Glutamatergic neuron (in vitro differentiated cells): ENCODE measurements at regions not wholly inside any gene's neighbourhood (a gene's known extent, or its start where the extent isn't known, plus 50 kb on each side); places are given as distances from the start of the nearest gene placed in this dataset.

ENCODE experiments used
- DNase-seq: peaks from one replicate; pipeline ENCODE4 v3.0.0; 2022
- H3K27ac Mint-ChIP-seq: one replicate; pipeline ENCODE4 v1.8.0; 2020; ENCODE audit warnings: mild to moderate bottlenecking, mixed read lengths, inconsistent platforms; ENCODE audit not compliant: unreplicated experiment
- H3K27me3 Mint-ChIP-seq: one replicate; pipeline ENCODE4 v1.8.0; 2020; ENCODE audit warnings: mild to moderate bottlenecking, moderate library complexity, mixed read lengths, inconsistent platforms; ENCODE audit not compliant: unreplicated experiment
- H3K36me3 Mint-ChIP-seq: one replicate; pipeline ENCODE4 v1.8.0; 2020; ENCODE audit warnings: mild to moderate bottlenecking, mixed read lengths, inconsistent platforms; ENCODE audit not compliant: unreplicated experiment
- H3K4me1 Mint-ChIP-seq: one replicate; pipeline ENCODE4 v1.8.0; 2020; ENCODE audit warnings: mild to moderate bottlenecking, low read depth, mixed read lengths, inconsistent platforms; ENCODE audit not compliant: unreplicated experiment
- H3K4me3 Mint-ChIP-seq: one replicate; pipeline ENCODE4 v1.8.0; 2020; ENCODE audit warnings: mild to moderate bottlenecking, mixed read lengths, inconsistent platforms; ENCODE audit not compliant: unreplicated experiment
- H3K9me3 Mint-ChIP-seq: one replicate; pipeline ENCODE4 v1.8.0; 2020; ENCODE audit warnings: mild to moderate bottlenecking, moderate library complexity, mixed read lengths, inconsistent platforms; ENCODE audit not compliant: unreplicated experiment
- TF ChIP-seq, protein P1 (sequence below): fragments of 200-600 bp; sonication (generic); IDR thresholded peaks from one replicate; pipeline ENCODE4 v1.5.0; 2021; ENCODE audit not compliant: partially characterized antibody, unreplicated experiment

DNA sequence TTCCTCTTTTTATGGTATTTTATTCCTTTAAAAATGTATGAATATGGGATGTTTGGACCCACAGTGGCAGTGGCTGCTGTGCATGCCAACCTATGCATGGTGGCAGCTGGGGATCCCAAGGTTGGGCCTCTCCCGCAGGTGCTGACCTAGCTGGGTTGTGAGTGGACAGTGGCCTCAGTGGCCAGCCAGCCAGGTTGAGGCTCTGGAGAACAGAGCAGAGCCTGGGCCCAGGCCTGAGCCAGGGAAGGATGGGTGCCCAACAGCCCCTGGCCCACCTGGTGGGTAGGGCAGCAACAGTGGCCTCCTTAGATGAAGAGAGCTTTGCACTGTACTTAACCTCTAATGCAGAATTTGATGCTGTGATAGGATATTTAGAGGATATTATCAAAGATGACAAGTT, 624.8 kb downstream of the CHSY3 start:
- no peak for DNase-seq
- TF ChIP-seq, protein P1, sequence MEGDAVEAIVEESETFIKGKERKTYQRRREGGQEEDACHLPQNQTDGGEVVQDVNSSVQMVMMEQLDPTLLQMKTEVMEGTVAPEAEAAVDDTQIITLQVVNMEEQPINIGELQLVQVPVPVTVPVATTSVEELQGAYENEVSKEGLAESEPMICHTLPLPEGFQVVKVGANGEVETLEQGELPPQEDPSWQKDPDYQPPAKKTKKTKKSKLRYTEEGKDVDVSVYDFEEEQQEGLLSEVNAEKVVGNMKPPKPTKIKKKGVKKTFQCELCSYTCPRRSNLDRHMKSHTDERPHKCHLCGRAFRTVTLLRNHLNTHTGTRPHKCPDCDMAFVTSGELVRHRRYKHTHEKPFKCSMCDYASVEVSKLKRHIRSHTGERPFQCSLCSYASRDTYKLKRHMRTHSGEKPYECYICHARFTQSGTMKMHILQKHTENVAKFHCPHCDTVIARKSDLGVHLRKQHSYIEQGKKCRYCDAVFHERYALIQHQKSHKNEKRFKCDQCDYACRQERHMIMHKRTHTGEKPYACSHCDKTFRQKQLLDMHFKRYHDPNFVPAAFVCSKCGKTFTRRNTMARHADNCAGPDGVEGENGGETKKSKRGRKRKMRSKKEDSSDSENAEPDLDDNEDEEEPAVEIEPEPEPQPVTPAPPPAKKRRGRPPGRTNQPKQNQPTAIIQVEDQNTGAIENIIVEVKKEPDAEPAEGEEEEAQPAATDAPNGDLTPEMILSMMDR: no peak
- Mint-ChIP-seq H3K9me3 (no peaks in the 10 kb centered on the region), H3K36me3 (no peaks in the 10 kb centered on the region), H3K27ac (no peak overlapping the region), H3K4me1 (no peaks in the 10 kb centered on the region), H3K4me3 (no peak overlapping the region), H3K27me3 (no peaks in the 10 kb centered on the region)

DNA sequence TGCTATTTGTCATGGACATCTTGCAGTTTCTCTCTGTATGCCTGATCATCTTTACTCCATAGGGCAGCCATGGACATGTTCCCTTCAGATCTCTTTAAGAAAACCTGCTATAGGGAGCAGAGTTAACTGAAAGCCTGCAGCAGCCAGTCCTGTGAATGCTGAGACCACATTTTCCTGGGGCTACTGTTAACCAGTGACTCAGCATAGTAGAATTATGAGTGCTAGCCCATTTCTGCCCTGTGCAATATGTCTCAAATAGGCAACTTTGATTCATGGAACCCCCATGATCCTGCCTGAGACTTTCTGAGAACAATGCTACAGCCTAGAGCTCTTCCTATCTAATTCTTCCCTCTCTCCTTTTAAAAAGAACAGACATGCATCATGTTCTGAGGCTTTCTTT, 624.2 kb downstream of the CHSY3 start:
- no peaks in the 10 kb centered on the region for H3K9me3 Mint-ChIP-seq
- no peaks in the 10 kb centered on the region for H3K36me3 Mint-ChIP-seq
- no peak overlapping the region for H3K4me3 Mint-ChIP-seq
- H3K27ac Mint-ChIP-seq: no peak overlapping the region
- no peaks in the 10 kb centered on the region for H3K27me3 Mint-ChIP-seq
- DNase-seq: no peak
- H3K4me1 Mint-ChIP-seq: no peaks in the 10 kb centered on the region
- TF ChIP-seq, protein P1: no peak

DNA sequence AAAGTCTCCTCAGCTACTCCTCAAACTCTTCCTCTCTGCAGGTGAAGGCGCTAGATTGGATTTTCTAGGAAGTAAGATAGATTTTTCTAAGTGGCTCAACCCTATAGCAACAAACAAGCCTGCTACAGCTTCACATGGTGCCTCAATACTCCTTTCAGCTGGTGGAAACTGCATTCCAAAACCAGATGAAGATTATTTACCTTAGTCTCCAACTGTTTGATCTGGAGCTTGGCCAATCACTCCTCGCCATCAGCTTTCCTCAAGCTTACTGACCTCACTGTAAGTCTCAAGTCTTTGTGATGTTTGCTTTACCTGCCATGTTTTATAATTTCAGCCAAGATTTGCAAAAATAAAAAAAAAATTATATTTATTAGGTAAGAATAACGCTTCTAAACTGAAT, 622.4 kb downstream of the CHSY3 start:
- no peak overlapping the region for H3K27ac Mint-ChIP-seq
- TF ChIP-seq, protein P1: no peak
- peaks cover 5% of the 10 kb centered on the region for H3K27me3 Mint-ChIP-seq
- H3K36me3 Mint-ChIP-seq: no peaks in the 10 kb centered on the region
- H3K9me3 Mint-ChIP-seq: no peaks in the 10 kb centered on the region
- H3K4me3 Mint-ChIP-seq: no peak overlapping the region
- H3K4me1 Mint-ChIP-seq: no peaks in the 10 kb centered on the region
- DNase-seq: no peak

DNA sequence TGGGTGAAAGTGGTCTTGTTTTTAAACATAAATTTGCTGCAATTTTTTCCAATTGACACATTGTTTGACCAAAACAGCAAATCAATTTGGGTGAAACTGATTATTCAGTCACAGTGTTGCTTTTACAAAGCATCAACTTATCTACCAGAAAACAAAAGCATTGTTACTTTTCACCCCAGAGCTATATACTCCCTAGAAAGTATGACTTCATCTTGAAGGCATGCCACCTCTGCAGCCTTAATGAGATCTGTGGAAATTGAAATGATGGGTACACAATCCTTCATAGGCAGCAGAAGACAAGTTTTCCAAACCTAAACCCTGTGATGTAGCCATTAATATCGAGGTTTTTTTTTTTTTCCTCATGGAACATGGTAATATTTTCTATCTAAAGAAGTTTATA, 615.9 kb downstream of the CHSY3 start:
- H3K27me3 Mint-ChIP-seq: peaks cover 6% of the 10 kb centered on the region
- DNase-seq: no peak
- H3K9me3 Mint-ChIP-seq: no peaks in the 10 kb centered on the region
- no peaks in the 10 kb centered on the region for H3K4me1 Mint-ChIP-seq
- no peak overlapping the region for H3K27ac Mint-ChIP-seq
- H3K36me3 Mint-ChIP-seq: no peaks in the 10 kb centered on the region
- no peak overlapping the region for H3K4me3 Mint-ChIP-seq
- TF ChIP-seq, protein P1: no peak

DNA sequence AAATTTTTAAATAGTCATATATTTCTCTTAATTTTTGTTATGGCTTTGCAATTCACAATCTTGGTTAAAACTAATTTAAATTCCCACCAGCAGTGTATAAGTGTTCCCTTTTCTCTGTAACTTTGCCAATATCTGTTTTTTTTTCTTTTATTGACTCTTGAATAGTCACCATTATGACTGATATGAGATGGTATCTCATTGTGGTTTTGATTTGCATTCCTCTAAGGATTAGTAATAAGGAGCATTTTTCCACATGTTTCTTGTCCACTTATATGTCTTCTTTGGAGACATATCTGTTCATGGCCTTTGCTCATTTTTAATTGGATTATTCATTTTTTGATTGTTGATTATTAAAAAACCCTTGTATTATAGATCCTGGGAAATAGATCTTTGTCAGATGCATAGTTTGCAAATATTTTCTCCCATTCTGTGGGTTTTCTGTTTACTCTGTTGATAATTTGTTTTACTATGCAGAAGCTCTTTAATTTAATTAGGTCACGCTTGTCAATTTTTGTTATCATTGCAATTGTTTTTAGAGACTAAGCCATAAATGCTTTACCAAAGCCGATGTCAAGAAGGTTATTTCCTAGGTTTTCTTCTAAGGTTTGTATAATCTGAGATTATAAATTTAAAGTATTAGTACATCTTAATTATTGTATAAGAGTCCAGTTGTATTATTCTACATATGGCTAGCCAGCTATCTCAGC, 610.9 kb downstream of the CHSY3 start:
- Mint-ChIP-seq H3K4me1 (no peaks in the 10 kb centered on the region), H3K9me3 (no peaks in the 10 kb centered on the region), H3K4me3 (no peak overlapping the region), H3K36me3 (no peaks in the 10 kb centered on the region), H3K27me3 (no peaks in the 10 kb centered on the region), H3K27ac (no peak overlapping the region)
- no peak for DNase-seq
- TF ChIP-seq, protein P1: no peak
